Kidney (tissue), 13 donors: ENCODE measurements at regions not wholly inside any gene's neighbourhood (a gene's known extent, or its start where the extent isn't known, plus 50 kb on each side); places are given as distances from the start of the nearest gene placed in this dataset.

ENCODE experiments used
- DNase-seq, 5 donors: peaks; one replicate each; pipeline ENCODE4 v3.0.0-alpha.2; 2013 to 2020
- FAIRE-seq: peaks from 2 replicates; lab custom pipeline; 2012; peaks lifted over from hg19 to GRCh38; lab: Jason Lieb, UNC
- H3K27ac ChIP-seq, 2 donors: one replicate each; pipeline ENCODE4 v1.7.0; 2013; ENCODE audit warnings: low read depth in 2 of 2, low read length in 2 of 2, inconsistent platforms in 1 of 2
- H3K27me3 ChIP-seq: one replicate; pipeline ENCODE4 v1.7.1; 2013; ENCODE audit warnings: low read length, inconsistent platforms; ENCODE audit not compliant: control insufficient read depth, insufficient read depth
- H3K36me3 ChIP-seq, 3 donors: one replicate each; pipeline versions ENCODE4 v1.7.0 to v1.7.1; 2013; ENCODE audit warnings: low read length in 3 of 3, control low read depth in 1 of 3, inconsistent platforms in 1 of 3; ENCODE audit not compliant: insufficient read depth in 3 of 3, control insufficient read depth in 2 of 3
- H3K4me1 ChIP-seq, 3 donors: one replicate each; pipeline versions ENCODE4 v1.7.0 to v1.7.1; 2013; ENCODE audit warnings: low read length in 3 of 3, inconsistent platforms in 1 of 3, low read depth in 1 of 3; ENCODE audit not compliant: control insufficient read depth in 2 of 3, insufficient read depth in 2 of 3
- H3K4me3 ChIP-seq, 3 donors: one replicate each; pipeline versions ENCODE4 v1.7.0 to v1.8.1; 2013; ENCODE audit warnings: low read length in 3 of 3, control low read depth in 1 of 3, inconsistent platforms in 1 of 3
- H3K9ac ChIP-seq, 3 donors: one replicate each; pipeline versions ENCODE4 v1.7.0 to v1.7.1; 2013; ENCODE audit warnings: low read length in 3 of 3, control low read depth in 1 of 3, inconsistent platforms in 1 of 3
- H3K9me3 ChIP-seq, 3 donors: one replicate each; pipeline versions ENCODE4 v1.7.0 to v1.7.1; 2013; ENCODE audit warnings: low read length in 3 of 3, control low read depth in 1 of 3, inconsistent platforms in 1 of 3; ENCODE audit not compliant: control insufficient read depth in 2 of 3, insufficient read depth in 1 of 3
- CTCF ChIP-seq: IDR thresholded peaks from 3 replicates; pipeline ENCODE4 v1.5.1; 2012; ENCODE audit warnings: mild to moderate bottlenecking, moderate library complexity, borderline replicate concordance; ENCODE audit not compliant: insufficient read depth; ENCODE audit errors: extremely low read depth
- intact Hi-C: fragments of 100-400 bp; cut with DNase I; formaldehyde crosslinking; loops from one replicate; pipeline ENCODE4 v1.11.1; 2022
- donor health status: control.
- donor health status: control.
- donor health status: control.
- donor health status: control.
- donor health status: control.
- donor health status: DM: yes; HTN: yes; CAD: no.
- donor health status: Normal renal cell carcinoma (clear cell type).

GRCh38 chr20:4401601-4402000, 152.5 kb upstream of the ADRA1D start:
- no peak for FAIRE-seq
- no peaks in the 10 kb centered on the region for H3K27me3 ChIP-seq
- intact Hi-C loops, result no loop called here
- TF ChIP-seq CTCF, result no peak
- H3K9ac ChIP-seq, result no peak overlapping the region
- no peaks in the 10 kb centered on the region for H3K4me1 ChIP-seq
- no peak overlapping the region for H3K4me3 ChIP-seq
- H3K9me3 ChIP-seq, result peaks cover 0 to 6% (median 0%) of the 10 kb centered on the region in 3 donors
- no peaks in the 10 kb centered on the region for H3K36me3 ChIP-seq
- no peak for DNase-seq
- no peak overlapping the region for H3K27ac ChIP-seq

GRCh38 chr20:4384961-4385360, 135.9 kb upstream of the ADRA1D start:
- FAIRE-seq (no peak), DNase-seq (no peak)
- Histone ChIP-seq H3K9me3 (no peaks in the 10 kb centered on the region), H3K27me3 (no peaks in the 10 kb centered on the region), H3K36me3 (no peaks in the 10 kb centered on the region), H3K4me3 (no peak overlapping the region), H3K9ac (no peak overlapping the region), H3K4me1 (no peaks in the 10 kb centered on the region), H3K27ac (no peak overlapping the region)
- no peak for TF ChIP-seq CTCF
- intact Hi-C loops, result no loop called here

GRCh38 chr20:4383961-4384360, 134.9 kb upstream of the ADRA1D start:
- H3K9me3 ChIP-seq, result no peaks in the 10 kb centered on the region
- H3K36me3 ChIP-seq, result no peaks in the 10 kb centered on the region
- intact Hi-C loops, result no loop called here
- no peak overlapping the region for H3K9ac ChIP-seq
- TF ChIP-seq CTCF, result no peak
- no peak overlapping the region for H3K4me3 ChIP-seq
- H3K27ac ChIP-seq, result no peak overlapping the region
- FAIRE-seq (no peak), DNase-seq (no peak)
- no peaks in the 10 kb centered on the region for H3K27me3 ChIP-seq
- no peaks in the 10 kb centered on the region for H3K4me1 ChIP-seq

GRCh38 chr20:4375881-4376280, 126.8 kb upstream of the ADRA1D start:
- Histone ChIP-seq H3K27me3 (no peaks in the 10 kb centered on the region), H3K9ac (no peak overlapping the region), H3K36me3 (no peaks in the 10 kb centered on the region), H3K27ac (no peak overlapping the region), H3K9me3 (no peaks in the 10 kb centered on the region), H3K4me3 (no peak overlapping the region), H3K4me1 (no peaks in the 10 kb centered on the region)
- TF ChIP-seq CTCF, result no peak
- FAIRE-seq (no peak), DNase-seq (peak in 3 of 5 donors; percentile 47 to 73 (median 55))
- intact Hi-C loops, result no loop called here
